HEK293 (cell line): ENCODE measurements at regions not wholly inside any gene's neighbourhood (a gene's known extent, or its start where the extent isn't known, plus 50 kb on each side); places are given as distances from the start of the nearest gene placed in this dataset.
A peak's percentile ranks its signal among the peaks of the same experiment; 100 is the strongest.

Source experiments
- CTCF ChIA-PET: fragments of 350-600 bp; formaldehyde crosslinking; extraction: SDS; loops from one replicate; lab custom pipeline; 2021; ENCODE audit warnings: antibody characterized with exemption; lab: Yijun Ruan, JAX
- POLR2A ChIA-PET: fragments of 300-600 bp; formaldehyde crosslinking; extraction: SDS; loops from one replicate; lab custom pipeline; 2020; ENCODE audit warnings: antibody characterized with exemption, inconsistent platforms; lab: Yijun Ruan, JAX
- H3K27ac ChIP-seq: fragments of 200-500 bp; sonication (Bioruptor generic); 2 replicates; pipeline ENCODE4 v1.5.1; 2014; ENCODE audit warnings: low read depth, low read length, control low read depth, inconsistent platforms; ENCODE audit errors: extremely low read depth
- H3K36me3 ChIP-seq, 2 experiments: fragments of 200-500 bp in 1 of 2; sonication (Bioruptor generic) in 1 of 2; 1 replicate in 1 of 2; 2 replicates in 1 of 2; pipeline ENCODE4 v1.5.1; 2014 to 2017; ENCODE audit warnings: inconsistent platforms in 2 of 2, low read length in 2 of 2; ENCODE audit not compliant: control insufficient read depth in 2 of 2, insufficient read depth in 1 of 2
- H3K4me1 ChIP-seq: fragments of 200-500 bp; sonication (Bioruptor generic); 2 replicates; pipeline ENCODE4 v1.5.1; 2014; ENCODE audit warnings: mild to moderate bottlenecking, low read length, inconsistent platforms; ENCODE audit not compliant: control insufficient read depth, insufficient read depth
- H3K4me3 ChIP-seq: 2 replicates; pipeline ENCODE4 v1.5.1; 2011; ENCODE audit warnings: low read depth, mild to moderate bottlenecking, control low read depth, low read length, moderate library complexity
- H3K9me3 ChIP-seq: fragments of 200-500 bp; sonication (Bioruptor generic); 2 replicates; pipeline ENCODE4 v1.5.1; 2014; ENCODE audit warnings: low read depth, low read length, inconsistent platforms; ENCODE audit not compliant: control insufficient read depth, insufficient read depth
- GFI1B ChIP-seq: fragments of 450-650 bp; formaldehyde crosslinking; IDR thresholded peaks from 2 replicates; pipeline ENCODE4 v1.5.1; 2016; ENCODE audit warnings: missing biosample characterization, missing genetic modification characterization
- KLF1 ChIP-seq: fragments of 450-650 bp; formaldehyde crosslinking; IDR thresholded peaks from 2 replicates; pipeline ENCODE4 v1.5.1; 2016; ENCODE audit warnings: missing biosample characterization, missing genetic modification characterization
- KLF7 ChIP-seq: fragments of 450-650 bp; formaldehyde crosslinking; IDR thresholded peaks from 2 replicates; pipeline ENCODE4 v1.5.1; 2016; ENCODE audit warnings: missing biosample characterization, missing genetic modification characterization, borderline replicate concordance
- MZF1 ChIP-seq: fragments of 450-650 bp; formaldehyde crosslinking; IDR thresholded peaks from 2 replicates; pipeline ENCODE4 v1.5.1; 2017; ENCODE audit warnings: missing biosample characterization, missing genetic modification characterization, borderline replicate concordance
- SCRT2 ChIP-seq: fragments of 450-650 bp; formaldehyde crosslinking; IDR thresholded peaks from 2 replicates; pipeline ENCODE4 v1.5.1; 2016; ENCODE audit warnings: missing biosample characterization, missing genetic modification characterization
- WT1 ChIP-seq: fragments of 450-650 bp; formaldehyde crosslinking; IDR thresholded peaks from 2 replicates; pipeline ENCODE4 v1.5.1; 2016; ENCODE audit warnings: missing biosample characterization, missing genetic modification characterization
- ZBTB20 ChIP-seq: fragments of 450-650 bp; formaldehyde crosslinking; IDR thresholded peaks from 2 replicates; pipeline ENCODE4 v1.5.1; 2016; ENCODE audit warnings: missing biosample characterization, missing genetic modification characterization
- ZBTB21 ChIP-seq: fragments of 450-650 bp; formaldehyde crosslinking; IDR thresholded peaks from 2 replicates; pipeline ENCODE4 v1.5.1; 2017; ENCODE audit warnings: missing biosample characterization, missing genetic modification characterization
- ZNF2 ChIP-seq: fragments of 450-650 bp; formaldehyde crosslinking; IDR thresholded peaks from 2 replicates; pipeline ENCODE4 v1.5.1; 2016; ENCODE audit warnings: missing biosample characterization, missing genetic modification characterization
- ZNF335 ChIP-seq: fragments of 450-650 bp; formaldehyde crosslinking; conservative IDR thresholded peaks from 2 replicates; pipeline ENCODE4 v1.5.1; 2016; ENCODE audit warnings: missing biosample characterization, missing genetic modification characterization
- ZNF391 ChIP-seq: fragments of 450-650 bp; formaldehyde crosslinking; IDR thresholded peaks from 2 replicates; pipeline ENCODE4 v1.5.1; 2016; ENCODE audit warnings: low read depth, missing biosample characterization, missing genetic modification characterization, borderline replicate concordance
- ZNF501 ChIP-seq: fragments of 450-650 bp; formaldehyde crosslinking; IDR thresholded peaks from 2 replicates; pipeline ENCODE4 v1.5.1; 2016; ENCODE audit warnings: missing biosample characterization, missing genetic modification characterization
- ZNF610 ChIP-seq: fragments of 450-650 bp; formaldehyde crosslinking; IDR thresholded peaks from 2 replicates; pipeline ENCODE4 v1.5.1; 2016; ENCODE audit warnings: missing biosample characterization, missing genetic modification characterization, borderline replicate concordance
- ZNF658 ChIP-seq: fragments of 450-650 bp; formaldehyde crosslinking; IDR thresholded peaks from 2 replicates; pipeline ENCODE4; 2016; ENCODE audit warnings: missing biosample characterization, missing genetic modification characterization
- ZNF660 ChIP-seq: fragments of 450-650 bp; IDR thresholded peaks from 2 replicates; pipeline ENCODE4 v1.5.1; 2018; ENCODE audit warnings: missing biosample characterization, mild to moderate bottlenecking, missing genetic modification characterization
- ZNF843 ChIP-seq: fragments of 450-650 bp; formaldehyde crosslinking; IDR thresholded peaks from 2 replicates; pipeline ENCODE4 v1.5.1; 2016; ENCODE audit warnings: missing biosample characterization, missing genetic modification characterization
- ZSCAN30 ChIP-seq: fragments of 450-650 bp; IDR thresholded peaks from 2 replicates; pipeline ENCODE4 v1.5.1; 2018; ENCODE audit warnings: missing biosample characterization, mild to moderate bottlenecking, missing genetic modification characterization, moderate library complexity
- TF ChIP-seq, protein P1 (sequence below): fragments of 450-650 bp; formaldehyde crosslinking; IDR thresholded peaks from 2 replicates; pipeline ENCODE4 v1.5.1; 2017; ENCODE audit warnings: missing biosample characterization, missing genetic modification characterization
- TF ChIP-seq, protein P2 (sequence below): IDR thresholded peaks from 2 replicates; pipeline ENCODE4 v1.6.1; 2011; ENCODE audit warnings: mild to moderate bottlenecking, low read depth, low read length, borderline replicate concordance
- TF ChIP-seq, protein P3 (sequence below): fragments of 450-650 bp; formaldehyde crosslinking; IDR thresholded peaks from 2 replicates; pipeline ENCODE4 v1.5.1; 2016; ENCODE audit warnings: missing biosample characterization, missing genetic modification characterization
- TF ChIP-seq, protein P4 (sequence below): fragments of 450-650 bp; formaldehyde crosslinking; IDR thresholded peaks from 2 replicates; pipeline ENCODE4 v1.5.1; 2016; ENCODE audit warnings: missing biosample characterization, missing genetic modification characterization
- TF ChIP-seq, protein P5 (sequence below): fragments of 450-650 bp; formaldehyde crosslinking; IDR thresholded peaks from 2 replicates; pipeline ENCODE4 v1.5.1; 2016; ENCODE audit warnings: missing biosample characterization, missing genetic modification characterization
- TF ChIP-seq, protein P6 (sequence below): fragments of 450-650 bp; formaldehyde crosslinking; IDR thresholded peaks from 2 replicates; pipeline ENCODE4 v1.5.1; 2017; ENCODE audit warnings: missing biosample characterization, missing genetic modification characterization

DNA sequence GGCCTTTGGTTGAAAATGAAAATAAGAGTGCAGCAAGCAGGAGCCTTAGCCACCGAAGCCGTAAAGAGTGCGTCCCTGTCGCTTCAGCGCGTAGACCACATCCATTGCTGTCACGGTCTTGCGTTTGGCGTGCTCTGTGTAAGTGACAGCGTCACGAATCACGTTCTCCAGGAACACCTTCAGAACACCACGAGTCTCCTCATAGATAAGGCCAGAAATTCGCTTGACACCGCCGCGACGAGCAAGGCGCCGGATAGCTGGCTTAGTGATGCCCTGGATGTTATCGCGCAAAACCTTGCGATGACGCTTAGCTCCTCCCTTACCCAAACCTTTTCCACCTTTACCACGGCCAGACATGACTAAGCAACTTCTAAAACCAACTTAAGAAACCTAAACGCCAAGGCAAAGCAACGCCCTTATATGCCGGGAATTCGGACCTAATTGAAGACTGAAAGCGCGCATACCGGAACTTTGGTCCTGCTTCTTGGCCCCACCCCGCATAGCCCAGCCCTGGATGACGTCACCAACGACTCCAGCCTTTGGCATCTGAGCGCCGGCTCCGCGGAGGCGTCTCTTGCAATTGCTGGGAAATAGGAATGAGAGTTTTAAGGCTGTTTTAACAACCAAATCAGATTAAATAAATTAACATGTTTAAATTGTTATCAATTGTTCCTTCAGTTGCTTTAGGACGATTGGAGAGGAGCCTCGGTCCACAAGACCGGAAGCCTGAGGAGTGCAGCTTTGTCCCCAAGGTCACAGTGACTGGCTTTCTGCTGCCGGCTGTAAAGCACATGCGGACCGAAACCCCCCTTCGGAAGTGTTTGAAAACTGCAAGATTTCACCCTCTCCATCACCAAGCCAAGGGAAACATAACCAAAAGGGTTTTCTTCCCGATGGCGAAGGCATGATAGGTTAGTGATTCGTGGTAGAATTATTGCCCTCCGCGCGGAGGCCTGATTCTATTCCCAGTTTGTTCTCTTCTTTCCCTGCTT, 79.6 kb upstream of the BTN3A2 start (continued):
- TF ChIP-seq, protein P1, sequence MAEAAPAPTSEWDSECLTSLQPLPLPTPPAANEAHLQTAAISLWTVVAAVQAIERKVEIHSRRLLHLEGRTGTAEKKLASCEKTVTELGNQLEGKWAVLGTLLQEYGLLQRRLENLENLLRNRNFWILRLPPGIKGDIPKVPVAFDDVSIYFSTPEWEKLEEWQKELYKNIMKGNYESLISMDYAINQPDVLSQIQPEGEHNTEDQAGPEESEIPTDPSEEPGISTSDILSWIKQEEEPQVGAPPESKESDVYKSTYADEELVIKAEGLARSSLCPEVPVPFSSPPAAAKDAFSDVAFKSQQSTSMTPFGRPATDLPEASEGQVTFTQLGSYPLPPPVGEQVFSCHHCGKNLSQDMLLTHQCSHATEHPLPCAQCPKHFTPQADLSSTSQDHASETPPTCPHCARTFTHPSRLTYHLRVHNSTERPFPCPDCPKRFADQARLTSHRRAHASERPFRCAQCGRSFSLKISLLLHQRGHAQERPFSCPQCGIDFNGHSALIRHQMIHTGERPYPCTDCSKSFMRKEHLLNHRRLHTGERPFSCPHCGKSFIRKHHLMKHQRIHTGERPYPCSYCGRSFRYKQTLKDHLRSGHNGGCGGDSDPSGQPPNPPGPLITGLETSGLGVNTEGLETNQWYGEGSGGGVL (tag by site-specific recombination): peak; percentile 25; the same call in 1 of the 2 replicates
- TF ChIP-seq ZNF610 (peak; percentile 62; the same call in 1 of the 2 replicates), ZNF660 (tag by site-specific recombination) (peak; percentile 92), ZNF2 (tag by site-specific recombination) (peak; percentile 95), ZNF843 (peak; percentile 84), ZBTB20 (peak; percentile 61), KLF7 (tag by site-specific recombination) (peak; percentile 91), MZF1 (tag by site-specific recombination) (peak; percentile 46; the same call in 1 of the 2 replicates), ZBTB21 (peak; percentile 96), ZNF335 (tag by site-specific recombination) (peak; percentile 97), WT1 (tag by site-specific recombination) (peak; percentile 79), SCRT2 (tag by site-specific recombination) (peak; percentile 49)
- TF ChIP-seq, protein P2, sequence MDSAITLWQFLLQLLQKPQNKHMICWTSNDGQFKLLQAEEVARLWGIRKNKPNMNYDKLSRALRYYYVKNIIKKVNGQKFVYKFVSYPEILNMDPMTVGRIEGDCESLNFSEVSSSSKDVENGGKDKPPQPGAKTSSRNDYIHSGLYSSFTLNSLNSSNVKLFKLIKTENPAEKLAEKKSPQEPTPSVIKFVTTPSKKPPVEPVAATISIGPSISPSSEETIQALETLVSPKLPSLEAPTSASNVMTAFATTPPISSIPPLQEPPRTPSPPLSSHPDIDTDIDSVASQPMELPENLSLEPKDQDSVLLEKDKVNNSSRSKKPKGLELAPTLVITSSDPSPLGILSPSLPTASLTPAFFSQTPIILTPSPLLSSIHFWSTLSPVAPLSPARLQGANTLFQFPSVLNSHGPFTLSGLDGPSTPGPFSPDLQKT: peak; percentile 72; the same call in 1 of the 2 replicates
- TF ChIP-seq, protein P3, sequence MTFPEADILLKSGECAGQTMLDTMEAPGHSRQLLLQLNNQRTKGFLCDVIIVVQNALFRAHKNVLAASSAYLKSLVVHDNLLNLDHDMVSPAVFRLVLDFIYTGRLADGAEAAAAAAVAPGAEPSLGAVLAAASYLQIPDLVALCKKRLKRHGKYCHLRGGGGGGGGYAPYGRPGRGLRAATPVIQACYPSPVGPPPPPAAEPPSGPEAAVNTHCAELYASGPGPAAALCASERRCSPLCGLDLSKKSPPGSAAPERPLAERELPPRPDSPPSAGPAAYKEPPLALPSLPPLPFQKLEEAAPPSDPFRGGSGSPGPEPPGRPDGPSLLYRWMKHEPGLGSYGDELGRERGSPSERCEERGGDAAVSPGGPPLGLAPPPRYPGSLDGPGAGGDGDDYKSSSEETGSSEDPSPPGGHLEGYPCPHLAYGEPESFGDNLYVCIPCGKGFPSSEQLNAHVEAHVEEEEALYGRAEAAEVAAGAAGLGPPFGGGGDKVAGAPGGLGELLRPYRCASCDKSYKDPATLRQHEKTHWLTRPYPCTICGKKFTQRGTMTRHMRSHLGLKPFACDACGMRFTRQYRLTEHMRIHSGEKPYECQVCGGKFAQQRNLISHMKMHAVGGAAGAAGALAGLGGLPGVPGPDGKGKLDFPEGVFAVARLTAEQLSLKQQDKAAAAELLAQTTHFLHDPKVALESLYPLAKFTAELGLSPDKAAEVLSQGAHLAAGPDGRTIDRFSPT (tag by site-specific recombination): peak; percentile 92
- TF ChIP-seq, protein P4, sequence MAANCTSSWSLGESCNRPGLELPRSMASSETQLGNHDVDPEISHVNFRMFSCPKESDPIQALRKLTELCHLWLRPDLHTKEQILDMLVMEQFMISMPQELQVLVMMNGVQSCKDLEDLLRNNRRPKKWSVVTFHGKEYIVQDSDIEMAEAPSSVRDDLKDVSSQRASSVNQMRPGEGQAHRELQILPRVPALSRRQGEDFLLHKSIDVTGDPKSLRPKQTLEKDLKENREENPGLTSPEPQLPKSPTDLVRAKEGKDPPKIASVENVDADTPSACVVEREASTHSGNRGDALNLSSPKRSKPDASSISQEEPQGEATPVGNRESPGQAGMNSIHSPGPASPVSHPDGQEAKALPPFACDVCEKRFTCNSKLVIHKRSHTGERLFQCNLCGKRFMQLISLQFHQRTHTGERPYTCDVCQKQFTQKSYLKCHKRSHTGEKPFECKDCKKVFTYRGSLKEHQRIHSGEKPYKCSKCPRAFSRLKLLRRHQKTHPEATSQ (tag by site-specific recombination): no peak
- TF ChIP-seq, protein P5, sequence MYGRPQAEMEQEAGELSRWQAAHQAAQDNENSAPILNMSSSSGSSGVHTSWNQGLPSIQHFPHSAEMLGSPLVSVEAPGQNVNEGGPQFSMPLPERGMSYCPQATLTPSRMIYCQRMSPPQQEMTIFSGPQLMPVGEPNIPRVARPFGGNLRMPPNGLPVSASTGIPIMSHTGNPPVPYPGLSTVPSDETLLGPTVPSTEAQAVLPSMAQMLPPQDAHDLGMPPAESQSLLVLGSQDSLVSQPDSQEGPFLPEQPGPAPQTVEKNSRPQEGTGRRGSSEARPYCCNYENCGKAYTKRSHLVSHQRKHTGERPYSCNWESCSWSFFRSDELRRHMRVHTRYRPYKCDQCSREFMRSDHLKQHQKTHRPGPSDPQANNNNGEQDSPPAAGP (tag by site-specific recombination): peak; percentile 98

DNA sequence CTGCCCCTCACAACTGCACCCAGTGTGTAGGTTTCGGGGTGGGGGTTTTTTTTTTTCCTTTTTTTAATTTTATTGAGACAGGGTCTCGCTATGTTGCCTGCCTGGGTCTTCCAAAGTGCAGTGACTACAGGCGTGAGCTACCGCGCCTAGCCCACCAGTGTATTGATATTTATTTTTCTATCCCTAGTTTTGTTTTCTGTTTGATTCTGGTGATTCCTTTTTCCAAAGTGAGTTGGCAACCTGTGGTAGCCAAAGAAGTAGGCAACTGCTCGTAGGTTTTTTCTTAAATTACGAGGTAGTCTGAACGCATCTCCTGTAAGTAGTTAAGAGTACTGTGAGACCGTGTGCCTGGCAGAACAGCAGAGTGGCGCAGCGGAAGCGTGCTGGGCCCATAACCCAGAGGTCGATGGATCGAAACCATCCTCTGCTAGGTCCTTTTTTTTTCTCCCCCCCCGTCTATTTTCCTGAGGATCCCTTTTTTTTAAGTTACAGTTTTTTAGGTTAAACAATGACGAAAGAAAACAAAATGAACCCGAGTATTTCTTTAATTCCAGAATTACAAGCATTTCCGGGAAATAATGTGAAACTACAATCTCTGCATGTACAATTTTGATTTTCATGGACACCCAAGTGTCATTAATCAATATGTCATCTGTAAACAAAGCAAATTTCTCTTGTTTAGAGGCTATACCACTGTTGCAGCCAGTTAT, 78.7 kb upstream of the BTN3A2 start:
- H3K4me3 ChIP-seq: peak overlapping the region; percentile 67
- ChIA-PET CTCF (interaction anchor here (1.2 kb wide), 1 partner anchor 70 kb away, joined by 3 read pairs; a partner anchor contains a TSS), POLR2A (interaction anchor here (0.7 to 3.5 kb wide), 10 partner anchors 36 to 861 kb away, joined by 3 to 52 read pairs (median 6); a partner anchor contains a TSS)
- no peaks in the 10 kb centered on the region for H3K36me3 ChIP-seq
- H3K9me3 ChIP-seq: no peaks in the 10 kb centered on the region
- peak overlapping the region; percentile 65 for H3K27ac ChIP-seq
- no peaks in the 10 kb centered on the region for H3K4me1 ChIP-seq
- TF ChIP-seq ZNF391 (tag by site-specific recombination): peak; percentile 73; the same call in 1 of the 2 replicates
- TF ChIP-seq ZNF658 (tag by site-specific recombination): no peak
- peak; percentile 77; the same call in 1 of the 2 replicates for TF ChIP-seq ZNF501 (tag by site-specific recombination)
- TF ChIP-seq, protein P2: no peak
- TF ChIP-seq GFI1B (tag by site-specific recombination): peak; percentile 52; the same call in 1 of the 2 replicates
- TF ChIP-seq, protein P6, sequence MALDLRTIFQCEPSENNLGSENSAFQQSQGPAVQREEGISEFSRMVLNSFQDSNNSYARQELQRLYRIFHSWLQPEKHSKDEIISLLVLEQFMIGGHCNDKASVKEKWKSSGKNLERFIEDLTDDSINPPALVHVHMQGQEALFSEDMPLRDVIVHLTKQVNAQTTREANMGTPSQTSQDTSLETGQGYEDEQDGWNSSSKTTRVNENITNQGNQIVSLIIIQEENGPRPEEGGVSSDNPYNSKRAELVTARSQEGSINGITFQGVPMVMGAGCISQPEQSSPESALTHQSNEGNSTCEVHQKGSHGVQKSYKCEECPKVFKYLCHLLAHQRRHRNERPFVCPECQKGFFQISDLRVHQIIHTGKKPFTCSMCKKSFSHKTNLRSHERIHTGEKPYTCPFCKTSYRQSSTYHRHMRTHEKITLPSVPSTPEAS (tag by site-specific recombination): 0 out of 2 replicates have a peak, but pooled peaks have one; percentile 14
- TF ChIP-seq KLF1: no peak; the same call in 1 of the 2 replicates
- peak; percentile 79 for TF ChIP-seq ZSCAN30 (tag by site-specific recombination)
